CD4-positive, alpha-beta T cell treated with Interleukin-4 for 1 hour (primary cell): ENCODE measurements at regions not wholly inside any gene's neighbourhood (a gene's known extent, or its start where the extent isn't known, plus 50 kb on each side); places are given as distances from the start of the nearest gene placed in this dataset.
"Not testable (repeated sequence)": the region's sequence is repeated elsewhere in the genome, so short reads cannot be mapped to it uniquely, and the experiment has no call there.

Experiments
- DNase-seq, 2 donors: peaks; one replicate each; pipeline ENCODE4 v3.0.0-alpha.2; 2020 to 2022

- DNase-seq = no peak
Measured at GRCh38 chr10:109261231-109261630, 662.1 kb downstream of the XPNPEP1 start.

GRCh38 chr10:109259293-109259692 lies 664.0 kb downstream of the XPNPEP1 start:
- DNase-seq = no peak

GRCh38 chr10:109253306-109253705 lies 670.0 kb downstream of the XPNPEP1 start:
- no peak for DNase-seq

- no peak for DNase-seq
Measured at GRCh38 chr10:109250152-109250551, 673.2 kb downstream of the XPNPEP1 start.

- no peak for DNase-seq
Measured at GRCh38 chr10:109247814-109248213, 675.5 kb downstream of the XPNPEP1 start.

- DNase-seq = no peak
Measured at GRCh38 chr10:109245821-109246220, 677.5 kb downstream of the XPNPEP1 start.

- no peak for DNase-seq
Measured at GRCh38 chr10:109239371-109239770, 683.9 kb downstream of the XPNPEP1 start.

GRCh38 chr10:109237682-109238081 lies 685.6 kb downstream of the XPNPEP1 start:
- no peak for DNase-seq

- DNase-seq = no peak
Measured at GRCh38 chr10:109237050-109237449, 686.3 kb downstream of the XPNPEP1 start.

- not testable (repeated sequence) for DNase-seq
Measured at GRCh38 chr10:109223533-109223932, 699.8 kb downstream of the XPNPEP1 start.

GRCh38 chr10:109219935-109220605 lies 703.2 kb downstream of the XPNPEP1 start:
- no peak for DNase-seq

GRCh38 chr10:109218207-109218606 lies 705.1 kb downstream of the XPNPEP1 start:
- DNase-seq = no peak

- DNase-seq = no peak
Measured at GRCh38 chr10:109215291-109216075, 707.8 kb downstream of the XPNPEP1 start.

- not testable (repeated sequence) for DNase-seq
Measured at GRCh38 chr10:109214891-109215290, 708.4 kb downstream of the XPNPEP1 start.

- DNase-seq = no peak
Measured at GRCh38 chr10:109207361-109207760, 716.0 kb downstream of the XPNPEP1 start.

- DNase-seq = no peak
Measured at GRCh38 chr10:109205929-109206585, 717.3 kb downstream of the XPNPEP1 start.

- no peak for DNase-seq
Measured at GRCh38 chr10:109203646-109204353, 719.5 kb downstream of the XPNPEP1 start.

- DNase-seq = no peak
Measured at GRCh38 chr10:109202111-109202510, 721.2 kb downstream of the XPNPEP1 start.

GRCh38 chr10:109200646-109201045 lies 722.7 kb downstream of the XPNPEP1 start:
- no peak for DNase-seq

- DNase-seq = no peak
Measured at GRCh38 chr10:109191823-109192222, 731.5 kb downstream of the XPNPEP1 start.

- no peak for DNase-seq
Measured at GRCh38 chr10:109191341-109191740, 732.0 kb downstream of the XPNPEP1 start.

GRCh38 chr10:109187677-109188076 lies 735.6 kb downstream of the XPNPEP1 start:
- no peak for DNase-seq

GRCh38 chr10:109183366-109183765 lies 739.9 kb downstream of the XPNPEP1 start:
- no peak for DNase-seq
